H1 (cell line): ENCODE measurements at regions not wholly inside any gene's neighbourhood (a gene's known extent, or its start where the extent isn't known, plus 50 kb on each side); places are given as distances from the start of the nearest gene placed in this dataset.
A peak's percentile ranks its signal among the peaks of the same experiment; 100 is the strongest.

Source experiments
- CTCF ChIA-PET: fragments of 300-600 bp; sonication (Branson Sonifier 250); formaldehyde crosslinking; loops from one replicate; lab custom pipeline; 2021; ENCODE audit not compliant: partially characterized antibody; lab: Charles Lee
- POLR2A ChIA-PET: fragments of 300-600 bp; sonication (Branson Sonifier 250); formaldehyde crosslinking; loops from one replicate; lab custom pipeline; 2021; ENCODE audit warnings: inconsistent platforms; ENCODE audit not compliant: partially characterized antibody; lab: Charles Lee
- DNase-seq, 2 experiments: peaks; one replicate each; pipeline versions ENCODE4 v3.0.0 to v3.0.0-alpha.2; 2010 to 2022; ENCODE audit warnings: low spot score in 2 of 2, low read depth in 1 of 2, mixed read lengths in 1 of 2
- FAIRE-seq: peaks from 2 replicates; lab custom pipeline; 2011; peaks lifted over from hg19 to GRCh38; lab: Jason Lieb, UNC
- H2AFZ ChIP-seq: 2 replicates; pipeline ENCODE4 v1.8.1; 2012; ENCODE audit warnings: low read length, inconsistent platforms
- H2AK5ac ChIP-seq: 2 replicates; pipeline ENCODE4 v1.6.1; 2013; ENCODE audit warnings: low read depth, low read length
- H2BK120ac ChIP-seq: replicated peaks from 2 replicates; pipeline ENCODE3; 2013; ENCODE audit warnings: low read depth, low read length, inconsistent platforms
- H2BK12ac ChIP-seq: 2 replicates; pipeline ENCODE4 v1.6.1; 2013; ENCODE audit warnings: low read depth, low read length
- H2BK15ac ChIP-seq: 2 replicates; pipeline ENCODE4 v1.6.1; 2013; ENCODE audit warnings: low read length
- H2BK20ac ChIP-seq: 2 replicates; pipeline ENCODE4 v1.6.1; 2013; ENCODE audit warnings: low read length
- H2BK5ac ChIP-seq: 2 replicates; pipeline ENCODE4 v1.6.1; 2013; ENCODE audit warnings: low read depth, low read length
- H3K14ac ChIP-seq: 2 replicates; pipeline ENCODE4 v1.6.1; 2013; ENCODE audit warnings: inconsistent platforms; ENCODE audit not compliant: insufficient read length
- H3K18ac ChIP-seq: 2 replicates; pipeline ENCODE4 v1.6.1; 2013; ENCODE audit warnings: low read length; ENCODE audit errors: extremely low read depth
- H3K23ac ChIP-seq: 2 replicates; pipeline ENCODE4 v1.6.1; 2013; ENCODE audit warnings: inconsistent platforms; ENCODE audit not compliant: insufficient read length
- H3K23me2 ChIP-seq: 2 replicates; pipeline ENCODE4 v1.6.1; 2013; ENCODE audit warnings: low read depth, low read length
- H3K27ac ChIP-seq: 2 replicates; pipeline ENCODE4 v1.6.1; 2011; ENCODE audit warnings: low read depth, low read length, inconsistent platforms
- H3K27me3 ChIP-seq, 4 experiments: replicated peaks in 1 of 4; 1 replicate in 1 of 4; 2 replicates in 3 of 4; pipeline versions ENCODE4 v1.6.1 to v1.8.1; 2011 to 2013; ENCODE audit warnings: low read length in 3 of 4, mild to moderate bottlenecking in 3 of 4, inconsistent platforms in 2 of 4, mixed read lengths in 2 of 4, moderate library complexity in 1 of 4; ENCODE audit not compliant: control insufficient read depth in 3 of 4, insufficient read depth in 3 of 4; ENCODE audit errors: extremely low read depth in 1 of 4
- H3K36me3 ChIP-seq, 4 experiments: 2 replicates each; pipeline versions ENCODE4 v1.6.1 to v1.8.1; 2011 to 2013; ENCODE audit warnings: mild to moderate bottlenecking in 4 of 4, low read length in 3 of 4, moderate library complexity in 2 of 4, control low read depth in 1 of 4, inconsistent platforms in 1 of 4; ENCODE audit not compliant: insufficient read depth in 4 of 4, control insufficient read depth in 2 of 4
- H3K4ac ChIP-seq: replicated peaks from 2 replicates; pipeline ENCODE3; 2013; ENCODE audit warnings: low read length, low read depth, mixed read lengths, inconsistent platforms; ENCODE audit not compliant: insufficient read length
- H3K4me1 ChIP-seq, 4 experiments: replicated peaks in 1 of 4; 1 replicate in 1 of 4; 2 replicates in 3 of 4; pipeline versions ENCODE4 v1.6.1 to v1.8.1; 2011 to 2013; ENCODE audit warnings: low read length in 3 of 4, inconsistent platforms in 2 of 4, mixed read lengths in 1 of 4; ENCODE audit not compliant: insufficient read depth in 4 of 4, control insufficient read depth in 3 of 4
- H3K4me2 ChIP-seq, 2 experiments: 2 replicates each; pipeline versions ENCODE4 v1.6.1 to v1.8.1; 2011 to 2013; ENCODE audit warnings: low read depth in 2 of 2, low read length in 2 of 2, control low read depth in 1 of 2, inconsistent platforms in 1 of 2, mild to moderate bottlenecking in 1 of 2; ENCODE audit not compliant: insufficient read depth in 1 of 2
- H3K4me3 ChIP-seq, 4 experiments: fragments of 200-600, 300-600 bp in 1 of 4; sonication (generic), shearing (Covaris generic), sonication (Bioruptor Twin) in 1 of 4; 2 replicates each; pipeline versions ENCODE4 v1.5.1 to v1.8.1; 2011 to 2016; ENCODE audit warnings: low read length in 4 of 4, low read depth in 3 of 4, control low read depth in 2 of 4, inconsistent platforms in 2 of 4, mild to moderate bottlenecking in 2 of 4, mixed read lengths in 1 of 4, moderate library complexity in 1 of 4; ENCODE audit not compliant: insufficient read depth in 2 of 4; ENCODE audit errors: extremely low read depth in 1 of 4
- H3K56ac ChIP-seq: replicated peaks from 2 replicates; pipeline ENCODE3; 2013; ENCODE audit warnings: low read depth, mild to moderate bottlenecking, mixed read lengths, low read length, inconsistent platforms; ENCODE audit not compliant: insufficient read length
- H3K79me1 ChIP-seq: 2 replicates; pipeline ENCODE4 v1.6.1; 2013; ENCODE audit warnings: low read depth, low read length, control low read depth
- H3K79me2 ChIP-seq, 2 experiments: 2 replicates each; pipeline versions ENCODE4 v1.6.1 to v1.8.1; 2012 to 2013; ENCODE audit warnings: low read length in 2 of 2, mild to moderate bottlenecking in 2 of 2, inconsistent platforms in 1 of 2; ENCODE audit not compliant: insufficient read depth in 2 of 2, control insufficient read depth in 1 of 2
- H3K9ac ChIP-seq, 4 experiments: replicated peaks in 1 of 4; 1 replicate in 1 of 4; 2 replicates in 3 of 4; pipeline versions ENCODE4 v1.6.1 to v1.8.1; 2011 to 2013; ENCODE audit warnings: low read depth in 3 of 4, low read length in 3 of 4, control low read depth in 2 of 4, mild to moderate bottlenecking in 2 of 4, moderate library complexity in 2 of 4, inconsistent platforms in 1 of 4; ENCODE audit errors: extremely low read depth in 1 of 4
- H3K9me3 ChIP-seq, 2 experiments: 2 replicates each; pipeline versions ENCODE4 v1.6.1 to v1.8.1; 2012 to 2013; ENCODE audit warnings: mild to moderate bottlenecking in 2 of 2, moderate library complexity in 2 of 2, control low read depth in 1 of 2, inconsistent platforms in 1 of 2, low read depth in 1 of 2, low read length in 1 of 2, mixed read lengths in 1 of 2; ENCODE audit not compliant: insufficient read depth in 2 of 2
- H4K20me1 ChIP-seq, 2 experiments: replicated peaks in 1 of 2; 2 replicates each; pipeline versions ENCODE3 to v1.8.1; 2011 to 2013; ENCODE audit warnings: inconsistent platforms in 2 of 2, low read length in 2 of 2, mild to moderate bottlenecking in 1 of 2; ENCODE audit not compliant: insufficient read depth in 2 of 2, control insufficient read depth in 1 of 2
- H4K5ac ChIP-seq: 2 replicates; pipeline ENCODE4 v1.6.1; 2013; ENCODE audit warnings: low read length, low read depth, mixed read lengths, inconsistent platforms; ENCODE audit not compliant: insufficient read length
- H4K8ac ChIP-seq: 2 replicates; pipeline ENCODE4 v1.8.0; 2013; ENCODE audit warnings: mild to moderate bottlenecking, moderate library complexity, low read length, inconsistent platforms; ENCODE audit not compliant: insufficient read depth; ENCODE audit errors: extremely low read depth
- H4K91ac ChIP-seq: replicated peaks from 2 replicates; pipeline ENCODE3; 2013; ENCODE audit warnings: low read length, mixed read lengths, inconsistent platforms; ENCODE audit not compliant: insufficient read length
- TCF12 ChIP-seq: IDR thresholded peaks from 2 replicates; pipeline ENCODE4 v1.6.1; 2011; ENCODE audit warnings: low read depth, mild to moderate bottlenecking, low read length
- WGBS, 2 experiments: shearing (Covaris generic) in 1 of 2; methylation state at CpG; one replicate each; pipeline versions ENCODE4 v1.1.6 to v1.1.7; 2013 to 2015; ENCODE audit warnings: low lambda C conversion rate in 2 of 2, mixed read lengths in 2 of 2, inconsistent platforms in 1 of 2, low coverage in 1 of 2, missing lambda C conversion rate in 1 of 2; ENCODE audit not compliant: insufficient replicate concordance in 2 of 2, insufficient coverage in 1 of 2, insufficient read length in 1 of 2; ENCODE audit errors: extremely low coverage in 1 of 2, missing lambda C conversion rate in 1 of 2; 5-methylcytosine and 5-hydroxymethylcytosine counted together
- TF ChIP-seq, protein P1 (sequence below): IDR thresholded peaks from 2 replicates; pipeline ENCODE4 v1.6.1; 2011; ENCODE audit warnings: low read length, improper control_type of control experiment

DNA sequence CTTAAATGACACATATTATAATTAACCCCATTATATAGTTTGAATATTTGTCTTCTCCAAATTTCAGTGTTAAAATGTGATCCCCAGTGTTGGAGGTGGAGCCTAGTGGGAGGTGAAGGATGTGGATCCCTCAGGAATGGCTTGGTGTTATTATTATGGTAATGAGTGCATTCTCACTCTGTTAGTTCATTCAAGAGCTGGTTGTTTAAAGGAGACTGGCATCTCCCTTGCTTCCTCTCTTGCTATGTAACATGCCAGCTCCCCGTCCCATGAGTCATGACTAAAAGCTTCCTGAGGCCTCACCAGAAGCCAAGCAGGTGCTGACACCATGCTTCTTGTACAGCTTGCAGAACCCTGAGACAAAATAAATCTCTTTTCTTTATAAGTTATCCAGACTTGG, 1612.7 kb downstream of the AMY1C start:
- no peak overlapping the region for H2AFZ ChIP-seq
- peak overlapping the region in 1 of 4 experiments; percentile 13; a peak in 1 of 8 replicates for H3K4me3 ChIP-seq
- TF ChIP-seq, protein P1, sequence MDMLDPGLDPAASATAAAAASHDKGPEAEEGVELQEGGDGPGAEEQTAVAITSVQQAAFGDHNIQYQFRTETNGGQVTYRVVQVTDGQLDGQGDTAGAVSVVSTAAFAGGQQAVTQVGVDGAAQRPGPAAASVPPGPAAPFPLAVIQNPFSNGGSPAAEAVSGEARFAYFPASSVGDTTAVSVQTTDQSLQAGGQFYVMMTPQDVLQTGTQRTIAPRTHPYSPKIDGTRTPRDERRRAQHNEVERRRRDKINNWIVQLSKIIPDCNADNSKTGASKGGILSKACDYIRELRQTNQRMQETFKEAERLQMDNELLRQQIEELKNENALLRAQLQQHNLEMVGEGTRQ: peak; percentile 61; the same call in 1 of the 2 replicates
- TF ChIP-seq TCF12: no peak
- POLR2A ChIA-PET: no interaction called here
- H2BK20ac ChIP-seq: no peak overlapping the region
- H2AK5ac ChIP-seq: no peak overlapping the region
- H2BK120ac ChIP-seq: no peak overlapping the region
- H3K27ac ChIP-seq: no peak overlapping the region
- H3K4ac ChIP-seq: no peak overlapping the region
- no peak overlapping the region for H4K91ac ChIP-seq
- no peak overlapping the region for H3K14ac ChIP-seq
- no peak overlapping the region for H2BK5ac ChIP-seq
- no peak overlapping the region for H3K23ac ChIP-seq
- FAIRE-seq: no peak
- H2BK12ac ChIP-seq: no peak overlapping the region
- no peak overlapping the region for H2BK15ac ChIP-seq
- H3K56ac ChIP-seq: no peak overlapping the region
- no peak overlapping the region for H4K8ac ChIP-seq
- no peaks in the 10 kb centered on the region for H3K79me1 ChIP-seq
- H3K4me1 ChIP-seq: peaks cover 0 to 5% (median 0%) of the 10 kb centered on the region in 4 experiments; a peak in 3 of 7 replicates
- no peaks in the 10 kb centered on the region for H3K23me2 ChIP-seq
- H3K18ac ChIP-seq: no peak overlapping the region
- peaks cover 0 to 7% (median 0%) of the 10 kb centered on the region in 4 experiments; a peak in 1 of 8 replicates for H3K36me3 ChIP-seq
- no peaks in the 10 kb centered on the region for H3K27me3 ChIP-seq
- H4K20me1 ChIP-seq: no peaks in the 10 kb centered on the region
- no peak overlapping the region for H3K4me2 ChIP-seq
- no peak overlapping the region for H3K9ac ChIP-seq
- H3K79me2 ChIP-seq: no peaks in the 10 kb centered on the region
- WGBS, 2 experiments: 89% methylated on average over 1 of the region's 1 CpG; no CpG with 5 or more reads in 1 of the 2 experiments
- DNase-seq: no peak
- peaks cover 4 to 12% of the 10 kb centered on the region in 2 experiments for H3K9me3 ChIP-seq
- no peak overlapping the region for H4K5ac ChIP-seq
- CTCF ChIA-PET: no interaction called here
